Loucy (cell line): ENCODE measurements at regions not wholly inside any gene's neighbourhood (a gene's known extent, or its start where the extent isn't known, plus 50 kb on each side); places are given as distances from the start of the nearest gene placed in this dataset.

Experiments
- H2AFZ ChIP-seq: fragments of 200-600 bp; sonication (generic); 2 replicates; pipeline ENCODE4 v1.6.0; 2016; ENCODE audit warnings: antibody characterized with exemption, mild to moderate bottlenecking, low read length, moderate library complexity
- H3F3A ChIP-seq: fragments of 200-600 bp; 2 replicates; pipeline ENCODE4 v1.6.0; 2016; ENCODE audit warnings: antibody characterized with exemption, low read depth, mild to moderate bottlenecking
- H3K27me3 ChIP-seq: fragments of 200-600 bp; sonication (generic); 2 replicates; pipeline ENCODE4 v1.6.1; 2014; ENCODE audit warnings: low read length, mild to moderate bottlenecking; ENCODE audit not compliant: insufficient read depth, poor library complexity, severe bottlenecking
- H3K36me3 ChIP-seq: fragments of 200-600 bp; sonication (generic); 2 replicates; pipeline ENCODE4 v1.6.1; 2016; ENCODE audit warnings: low read length; ENCODE audit not compliant: insufficient read depth
- H3K4me1 ChIP-seq: fragments of 200-600 bp; sonication (generic); 2 replicates; pipeline ENCODE4 v1.5.1; 2014; ENCODE audit warnings: low read length, mild to moderate bottlenecking; ENCODE audit not compliant: insufficient read depth, poor library complexity, severe bottlenecking
- H3K4me2 ChIP-seq: fragments of 200-600 bp; sonication (generic); 2 replicates; pipeline ENCODE4 v1.6.0; 2014; ENCODE audit warnings: antibody characterized with exemption, low read length, low read depth, mild to moderate bottlenecking; ENCODE audit not compliant: poor library complexity, severe bottlenecking
- H3K4me3 ChIP-seq: fragments of 200-600 bp; sonication (generic); 2 replicates; pipeline ENCODE4 v1.5.1; 2014; ENCODE audit warnings: low read length, mild to moderate bottlenecking, mixed read lengths; ENCODE audit not compliant: poor library complexity, severe bottlenecking
- H3K79me2 ChIP-seq: fragments of 200-600 bp; sonication (generic); 2 replicates; pipeline ENCODE4 v1.6.1; 2014; ENCODE audit warnings: low read length; ENCODE audit not compliant: insufficient read depth
- H3K9ac ChIP-seq: fragments of 200-600 bp; sonication (generic); 2 replicates; pipeline ENCODE4 v1.6.0; 2014; ENCODE audit warnings: mild to moderate bottlenecking, low read depth, low read length, moderate library complexity; ENCODE audit not compliant: poor library complexity, severe bottlenecking
- H3K9me2 ChIP-seq: fragments of 200-600 bp; sonication (generic); replicated peaks from 2 replicates; pipeline ENCODE4 v1.6.1; 2016; ENCODE audit warnings: low read depth, low read length, mixed read lengths
- H3K9me3 ChIP-seq: fragments of 200-600 bp; sonication (generic); 2 replicates; pipeline ENCODE4 v1.6.1; 2014; ENCODE audit warnings: mild to moderate bottlenecking, antibody characterized with exemption, low read length, low read depth; ENCODE audit not compliant: insufficient read depth
- H4K20me1 ChIP-seq: fragments of 200-600 bp; sonication (generic); 2 replicates; pipeline ENCODE4 v1.6.0; 2014; ENCODE audit warnings: antibody characterized with exemption, low read length, mild to moderate bottlenecking; ENCODE audit not compliant: insufficient read depth, poor library complexity, severe bottlenecking
- EZH2phosphoT487 ChIP-seq: fragments of 200-600 bp; IDR thresholded peaks from 2 replicates; pipeline ENCODE4 v1.6.1; 2018; ENCODE audit warnings: antibody characterized with exemption, mild to moderate bottlenecking, moderate library complexity, borderline replicate concordance
- TF ChIP-seq, protein P1 (sequence below): fragments of 200-600 bp; sonication (generic); conservative IDR thresholded peaks from 2 replicates; pipeline ENCODE4 v1.5.1; 2014; ENCODE audit warnings: mild to moderate bottlenecking, antibody characterized with exemption, low read length

DNA sequence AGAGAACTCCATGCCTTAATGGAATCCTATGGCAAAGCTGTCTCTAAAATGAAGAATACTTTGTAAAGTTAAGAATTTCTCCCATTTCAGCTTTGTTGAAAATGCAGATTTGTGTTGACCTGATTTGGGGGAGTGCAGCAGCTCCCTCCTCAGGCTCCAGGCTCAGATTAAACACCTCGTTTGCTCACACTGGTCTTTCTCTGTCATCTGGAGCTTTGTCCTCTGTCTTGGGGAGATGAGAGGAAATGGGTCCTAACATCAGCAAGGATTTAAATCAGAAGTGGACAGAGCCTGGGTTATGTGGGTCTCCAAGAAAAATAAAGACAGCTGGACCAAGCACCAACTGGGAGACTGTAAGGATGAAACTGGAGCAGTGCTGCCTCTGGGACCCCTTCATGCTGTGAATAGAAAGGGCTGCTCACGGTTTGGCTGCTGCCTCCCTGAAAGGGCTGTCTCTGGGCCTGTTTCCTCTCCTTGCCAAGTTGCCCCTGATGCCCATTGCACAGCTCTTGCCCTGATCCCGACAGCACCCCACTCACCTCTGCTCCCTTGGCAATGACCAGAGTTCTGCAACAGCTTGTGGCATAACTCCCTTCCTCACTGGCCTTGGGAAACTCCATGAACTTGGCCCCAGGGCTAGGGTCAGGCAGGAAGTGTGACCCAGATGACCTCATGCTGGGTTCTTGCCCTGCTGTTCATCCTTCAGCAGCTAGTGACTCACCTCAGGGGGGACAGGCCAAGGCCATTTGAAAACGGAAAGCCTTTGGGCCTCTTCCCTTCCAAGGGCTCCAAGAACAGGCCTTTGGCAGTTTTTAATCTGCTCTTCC is 197.2 kb downstream of the CYP26B1 start:
- no peak overlapping the region for H2AFZ ChIP-seq
- H3K9me2 ChIP-seq = no peaks in the 10 kb centered on the region
- H3K27me3 ChIP-seq = no peaks in the 10 kb centered on the region
- H3F3A ChIP-seq = no peaks in the 10 kb centered on the region
- H3K4me1 ChIP-seq = no peaks in the 10 kb centered on the region
- H3K4me3 ChIP-seq = no peak overlapping the region
- no peaks in the 10 kb centered on the region for H3K9me3 ChIP-seq
- H3K4me2 ChIP-seq = no peak overlapping the region
- no peak overlapping the region for H3K9ac ChIP-seq
- H3K79me2 ChIP-seq = no peaks in the 10 kb centered on the region
- H4K20me1 ChIP-seq = no peaks in the 10 kb centered on the region
- no peaks in the 10 kb centered on the region for H3K36me3 ChIP-seq
- TF ChIP-seq, protein P1, sequence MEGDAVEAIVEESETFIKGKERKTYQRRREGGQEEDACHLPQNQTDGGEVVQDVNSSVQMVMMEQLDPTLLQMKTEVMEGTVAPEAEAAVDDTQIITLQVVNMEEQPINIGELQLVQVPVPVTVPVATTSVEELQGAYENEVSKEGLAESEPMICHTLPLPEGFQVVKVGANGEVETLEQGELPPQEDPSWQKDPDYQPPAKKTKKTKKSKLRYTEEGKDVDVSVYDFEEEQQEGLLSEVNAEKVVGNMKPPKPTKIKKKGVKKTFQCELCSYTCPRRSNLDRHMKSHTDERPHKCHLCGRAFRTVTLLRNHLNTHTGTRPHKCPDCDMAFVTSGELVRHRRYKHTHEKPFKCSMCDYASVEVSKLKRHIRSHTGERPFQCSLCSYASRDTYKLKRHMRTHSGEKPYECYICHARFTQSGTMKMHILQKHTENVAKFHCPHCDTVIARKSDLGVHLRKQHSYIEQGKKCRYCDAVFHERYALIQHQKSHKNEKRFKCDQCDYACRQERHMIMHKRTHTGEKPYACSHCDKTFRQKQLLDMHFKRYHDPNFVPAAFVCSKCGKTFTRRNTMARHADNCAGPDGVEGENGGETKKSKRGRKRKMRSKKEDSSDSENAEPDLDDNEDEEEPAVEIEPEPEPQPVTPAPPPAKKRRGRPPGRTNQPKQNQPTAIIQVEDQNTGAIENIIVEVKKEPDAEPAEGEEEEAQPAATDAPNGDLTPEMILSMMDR = no peak

DNA sequence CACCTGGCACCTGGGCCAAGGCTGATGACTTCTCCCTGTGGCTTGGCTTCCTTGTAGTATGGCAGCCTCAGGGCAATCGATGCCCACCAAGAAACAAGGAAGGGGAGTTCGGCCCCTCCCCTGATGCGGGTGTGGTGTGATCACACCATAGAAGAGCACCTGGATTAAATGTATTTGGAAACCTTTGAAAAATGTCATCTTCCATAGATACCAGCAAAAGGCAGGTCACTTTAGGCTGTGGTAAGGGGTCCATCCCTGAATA is 198.2 kb downstream of the CYP26B1 start:
- Histone ChIP-seq H2AFZ (no peak overlapping the region), H3F3A (no peaks in the 10 kb centered on the region), H3K36me3 (no peaks in the 10 kb centered on the region), H3K79me2 (no peaks in the 10 kb centered on the region), H3K9ac (no peak overlapping the region), H3K9me3 (no peaks in the 10 kb centered on the region), H4K20me1 (no peaks in the 10 kb centered on the region), H3K9me2 (no peaks in the 10 kb centered on the region), H3K4me3 (no peak overlapping the region), H3K4me2 (no peak overlapping the region), H3K4me1 (no peaks in the 10 kb centered on the region), H3K27me3 (no peaks in the 10 kb centered on the region)
- no peak for TF ChIP-seq EZH2phosphoT487
- TF ChIP-seq, protein P1 = no peak

GRCh38 chr2:71948781-71949536 is 198.7 kb downstream of the CYP26B1 start:
- Histone ChIP-seq H3F3A (no peaks in the 10 kb centered on the region), H3K36me3 (no peaks in the 10 kb centered on the region), H3K9ac (no peak overlapping the region), H3K4me1 (no peaks in the 10 kb centered on the region), H3K9me2 (no peaks in the 10 kb centered on the region), H3K9me3 (no peaks in the 10 kb centered on the region), H3K4me2 (no peak overlapping the region), H3K79me2 (no peaks in the 10 kb centered on the region), H3K4me3 (no peak overlapping the region), H2AFZ (no peak overlapping the region), H4K20me1 (no peaks in the 10 kb centered on the region), H3K27me3 (no peaks in the 10 kb centered on the region)
- no peak for TF ChIP-seq EZH2phosphoT487
- TF ChIP-seq, protein P1 = no peak
